ENCODE measurements at regions not wholly inside any gene's neighbourhood (a gene's known extent, or its start where the extent isn't known, plus 50 kb on each side); places are given as distances from the start of the nearest gene placed in this dataset.
A peak's percentile ranks its signal among the peaks of the same experiment; 100 is the strongest.

GRCh38 chr4:123986268-123986798 is 589.7 kb downstream of the SPRY1 start:
- ATAC-seq (no peak), DNase-seq (no peak)
- no peaks in the 10 kb centered on the region for H3K27me3 ChIP-seq
- TF ChIP-seq CTCF (IDR thresholded peaks at IDR 0.05): no peak
- peak overlapping the region; percentile 59 for H3K27ac ChIP-seq
- H3K9me3 ChIP-seq: no peaks in the 10 kb centered on the region
- peaks cover 8% of the 10 kb centered on the region for H3K4me1 ChIP-seq
- no peaks in the 10 kb centered on the region for H3K36me3 ChIP-seq
- intact Hi-C loops (cut with DNase I): no loop called here
- H3K4me3 ChIP-seq: no peak overlapping the region

- H3K4me3 ChIP-seq: no peak overlapping the region
- DNase-seq (no peak), ATAC-seq (no peak)
- intact Hi-C loops (cut with DNase I): no loop called here
- peaks cover 8% of the 10 kb centered on the region for H3K4me1 ChIP-seq
- H3K36me3 ChIP-seq: no peaks in the 10 kb centered on the region
- no peak for TF ChIP-seq CTCF (IDR thresholded peaks at IDR 0.05)
- peak overlapping the region; percentile 59 for H3K27ac ChIP-seq
- H3K9me3 ChIP-seq: no peaks in the 10 kb centered on the region
- no peaks in the 10 kb centered on the region for H3K27me3 ChIP-seq
Observed at GRCh38 chr4:123987408-123987807, 590.8 kb downstream of the SPRY1 start.

GRCh38 chr4:123990310-123990870 is 593.8 kb downstream of the SPRY1 start:
- no peak for ATAC-seq
- Histone ChIP-seq H3K4me1 (peaks cover 8% of the 10 kb centered on the region), H3K27me3 (no peaks in the 10 kb centered on the region), H3K4me3 (no peak overlapping the region), H3K9me3 (no peaks in the 10 kb centered on the region), H3K36me3 (no peaks in the 10 kb centered on the region), H3K27ac (no peak overlapping the region)
- no peak for TF ChIP-seq CTCF (IDR thresholded peaks at IDR 0.05)
- DNase-seq: no peak
- intact Hi-C loops (cut with DNase I): no loop called here

- Histone ChIP-seq H3K4me3 (no peak overlapping the region), H3K9me3 (no peaks in the 10 kb centered on the region), H3K4me1 (no peaks in the 10 kb centered on the region), H3K36me3 (no peaks in the 10 kb centered on the region), H3K27ac (no peak overlapping the region), H3K27me3 (no peaks in the 10 kb centered on the region)
- ATAC-seq: no peak
- no peak for TF ChIP-seq CTCF (IDR thresholded peaks at IDR 0.05)
- no peak for DNase-seq
- intact Hi-C loops (cut with DNase I): no loop called here
Observed at GRCh38 chr4:123994917-123995316, 598.3 kb downstream of the SPRY1 start.

- Histone ChIP-seq H3K9me3 (no peaks in the 10 kb centered on the region), H3K4me1 (no peaks in the 10 kb centered on the region), H3K27me3 (no peaks in the 10 kb centered on the region), H3K27ac (no peak overlapping the region), H3K4me3 (no peak overlapping the region), H3K36me3 (no peaks in the 10 kb centered on the region)
- DNase-seq (no peak), ATAC-seq (no peak)
- intact Hi-C loops (cut with DNase I): no loop called here
- no peak for TF ChIP-seq CTCF (IDR thresholded peaks at IDR 0.05)
Observed at GRCh38 chr4:123995936-123996335, 599.3 kb downstream of the SPRY1 start.
